B cell (primary cell): ENCODE measurements at regions not wholly inside any gene's neighbourhood (a gene's known extent, or its start where the extent isn't known, plus 50 kb on each side); places are given as distances from the start of the nearest gene placed in this dataset.

Experiments used
- ATAC-seq: fragments of 200-7000 bp; cut with Tn5 transposase; one replicate; pipeline ENCODE4 v1.10.0; 2021; ENCODE audit warnings: low read depth, mild to moderate bottlenecking, moderate number of reproducible peaks, moderate library complexity
- CTCF ChIA-PET: fragments of 350-600 bp; sonication (Branson Sonifier 250); formaldehyde crosslinking; loops from one replicate; lab custom pipeline; 2021; ENCODE audit warnings: antibody characterized with exemption, inconsistent platforms; lab: Charles Lee
- POLR2A ChIA-PET: fragments of 350-600 bp; sonication (Branson Sonifier 250); formaldehyde crosslinking; loops from one replicate; lab custom pipeline; 2021; ENCODE audit warnings: antibody characterized with exemption; lab: Charles Lee
- DNase-seq: peaks from one replicate; pipeline ENCODE4 v3.0.0; 2013
- H2AFZ ChIP-seq: 2 replicates; pipeline ENCODE4 v1.6.1; 2012; ENCODE audit warnings: mild to moderate bottlenecking, low read depth, low read length; ENCODE audit not compliant: insufficient read depth, poor library complexity, severe bottlenecking
- H3K27ac ChIP-seq, 2 donors: 1 replicate in 1 of 2; 2 replicates in 1 of 2; pipeline ENCODE4 v1.5.1; 2012 to 2013; ENCODE audit warnings: low read length in 2 of 2, mild to moderate bottlenecking in 2 of 2, moderate library complexity in 1 of 2
- H3K27me3 ChIP-seq, 4 experiments: fragments of 200-600 bp in 1 of 4; sonication (generic) in 1 of 4; replicated peaks in 1 of 4; 1 replicate in 2 of 4; 2 replicates in 2 of 4; pipeline versions ENCODE4 v1.6.1 to v1.7.0; 2013 to 2016; ENCODE audit warnings: low read length in 3 of 4, mild to moderate bottlenecking in 2 of 4, mixed read lengths in 1 of 4, moderate library complexity in 1 of 4; ENCODE audit not compliant: insufficient read depth in 4 of 4, control insufficient read depth in 3 of 4; ENCODE audit errors: control extremely low read depth in 1 of 4
- H3K36me3 ChIP-seq, 2 experiments: replicated peaks in 1 of 2; 1 replicate in 1 of 2; 2 replicates in 1 of 2; pipeline versions ENCODE4 v1.6.1 to v1.7.1; 2013; ENCODE audit warnings: low read length in 1 of 2; ENCODE audit not compliant: insufficient read depth in 2 of 2, control insufficient read depth in 1 of 2; ENCODE audit errors: control extremely low read depth in 1 of 2, extremely low read depth in 1 of 2
- H3K4me1 ChIP-seq, 2 donors: fragments of 200-600 bp in 1 of 2; sonication (generic) in 1 of 2; 1 replicate in 1 of 2; 2 replicates in 1 of 2; pipeline versions ENCODE4 v1.5.1 to v1.6.1; 2013 to 2017; ENCODE audit warnings: low read length in 2 of 2; ENCODE audit not compliant: control insufficient read depth in 2 of 2, insufficient read depth in 2 of 2
- H3K4me2 ChIP-seq: replicated peaks from 2 replicates; pipeline ENCODE3; 2012; ENCODE audit warnings: mild to moderate bottlenecking, low read depth, low read length; ENCODE audit not compliant: poor library complexity, severe bottlenecking
- H3K4me3 ChIP-seq, 5 experiments: fragments of 200-600 bp in 1 of 5; sonication (generic) in 1 of 5; 1 replicate in 3 of 5; 2 replicates in 2 of 5; pipeline versions ENCODE4 v1.5.1 to v1.7.0; 2011 to 2016; ENCODE audit warnings: low read length in 4 of 5, mild to moderate bottlenecking in 4 of 5, low read depth in 2 of 5, control low read depth in 1 of 5, moderate library complexity in 1 of 5; ENCODE audit not compliant: insufficient read depth in 1 of 5; ENCODE audit errors: control extremely low read depth in 1 of 5, extremely low read depth in 1 of 5
- H3K79me2 ChIP-seq: fragments of 200-600 bp; sonication (generic); one replicate; pipeline ENCODE4 v1.6.0; 2016; ENCODE audit warnings: low read length; ENCODE audit not compliant: control insufficient read depth, insufficient read depth
- H3K9ac ChIP-seq: fragments of 200-600 bp; sonication (generic); 2 replicates; pipeline ENCODE4 v1.6.1; 2017; ENCODE audit warnings: mild to moderate bottlenecking, low read length, moderate library complexity
- H3K9me3 ChIP-seq, 3 donors: one replicate each; pipeline versions ENCODE4 v1.6.1 to v1.7.1; 2013; ENCODE audit warnings: low read length in 2 of 3; ENCODE audit not compliant: control insufficient read depth in 2 of 3, insufficient read depth in 1 of 3; ENCODE audit errors: control extremely low read depth in 1 of 3
- H4K20me1 ChIP-seq: 2 replicates; pipeline ENCODE4 v1.6.0; 2012; ENCODE audit warnings: mild to moderate bottlenecking, low read length; ENCODE audit not compliant: insufficient read depth, control insufficient read depth, poor library complexity, severe bottlenecking
- H3K27ac Mint-ChIP-seq: one replicate; pipeline ENCODE4 v1.8.0; 2021; ENCODE audit warnings: mixed read lengths
- H3K27me3 Mint-ChIP-seq: one replicate; pipeline ENCODE4 v1.8.0; 2021; ENCODE audit warnings: mixed read lengths
- H3K4me1 Mint-ChIP-seq: one replicate; pipeline ENCODE4 v1.8.0; 2021; ENCODE audit warnings: mixed read lengths
- H3K4me3 Mint-ChIP-seq: one replicate; pipeline ENCODE4 v1.8.0; 2021; ENCODE audit warnings: mixed read lengths
- H3K9me3 Mint-ChIP-seq: one replicate; pipeline ENCODE4 v1.8.0; 2022; ENCODE audit warnings: mixed read lengths; ENCODE audit not compliant: insufficient read depth
- CTCF ChIP-seq: fragments of 200-600 bp; IDR thresholded peaks from one replicate; pipeline ENCODE4 v1.8.0; 2022; ENCODE audit warnings: antibody characterized with exemption, mild to moderate bottlenecking
- EZH2 ChIP-seq: IDR thresholded peaks from 2 replicates; pipeline ENCODE4 v1.6.1; 2012; ENCODE audit warnings: borderline replicate concordance, low read depth, mild to moderate bottlenecking, moderate library complexity, low read length; ENCODE audit not compliant: insufficient read depth, poor library complexity, severe bottlenecking
- WGBS: methylation state at CpG from one replicate; pipeline ENCODE4 v1.1.5; 2013; ENCODE audit warnings: missing lambda C conversion rate; ENCODE audit not compliant: insufficient coverage; 5-methylcytosine and 5-hydroxymethylcytosine counted together
- intact Hi-C: fragments of 100-400 bp; cut with micrococcal nuclease; formaldehyde crosslinking; loops from one replicate; pipeline ENCODE4 v1.10.0; 2022

- intact Hi-C loops: no loop called here
- no peak overlapping the region for H3K27ac Mint-ChIP-seq
- H3K27ac ChIP-seq: no peak overlapping the region
- TF ChIP-seq EZH2: no peak
- TF ChIP-seq CTCF: no peak
- ATAC-seq (no peak), DNase-seq (no peak)
- H2AFZ ChIP-seq: no peak overlapping the region
- no peaks in the 10 kb centered on the region for H3K27me3 ChIP-seq
- POLR2A ChIA-PET: no interaction called here
- 95% methylated on average over 6 of the region's 7 CpGs for WGBS
- H3K4me1 Mint-ChIP-seq: no peaks in the 10 kb centered on the region
- H3K9me3 Mint-ChIP-seq: no peaks in the 10 kb centered on the region
- H4K20me1 ChIP-seq: no peaks in the 10 kb centered on the region
- H3K9ac ChIP-seq: no peak overlapping the region
- H3K9me3 ChIP-seq: peaks cover 0 to 1% (median 0%) of the 10 kb centered on the region in 3 donors
- CTCF ChIA-PET: no interaction called here
- H3K36me3 ChIP-seq: no peaks in the 10 kb centered on the region
- no peaks in the 10 kb centered on the region for H3K79me2 ChIP-seq
- H3K4me3 ChIP-seq: no peak overlapping the region
- H3K4me2 ChIP-seq: no peak overlapping the region
- no peaks in the 10 kb centered on the region for H3K27me3 Mint-ChIP-seq
- no peaks in the 10 kb centered on the region for H3K4me1 ChIP-seq
- H3K4me3 Mint-ChIP-seq: no peak overlapping the region
These were observed 93.9 kb upstream of the API5 start for GRCh38 chr11:43217849-43218248.

- no peak overlapping the region for H3K27ac Mint-ChIP-seq
- TF ChIP-seq EZH2: no peak
- TF ChIP-seq CTCF: no peak
- Histone ChIP-seq H3K4me1 (no peaks in the 10 kb centered on the region), H3K9me3 (no peaks in the 10 kb centered on the region), H2AFZ (no peak overlapping the region), H3K9ac (no peak overlapping the region), H3K4me3 (no peak overlapping the region), H3K36me3 (no peaks in the 10 kb centered on the region), H3K79me2 (no peaks in the 10 kb centered on the region), H3K27me3 (no peaks in the 10 kb centered on the region), H3K27ac (no peak overlapping the region), H4K20me1 (no peaks in the 10 kb centered on the region), H3K4me2 (no peak overlapping the region)
- H3K27me3 Mint-ChIP-seq: no peaks in the 10 kb centered on the region
- no peak for ATAC-seq
- no peak for DNase-seq
- no peaks in the 10 kb centered on the region for H3K9me3 Mint-ChIP-seq
- H3K4me1 Mint-ChIP-seq: no peaks in the 10 kb centered on the region
- H3K4me3 Mint-ChIP-seq: no peak overlapping the region
- ChIA-PET CTCF (no interaction called here), POLR2A (no interaction called here)
- intact Hi-C loops: no loop called here
These were observed 89.6 kb upstream of the API5 start for GRCh38 chr11:43222215-43222614.
